ENCODE measurements at regions not wholly inside any gene's neighbourhood (a gene's known extent, or its start where the extent isn't known, plus 50 kb on each side); places are given as distances from the start of the nearest gene placed in this dataset.

DNA sequence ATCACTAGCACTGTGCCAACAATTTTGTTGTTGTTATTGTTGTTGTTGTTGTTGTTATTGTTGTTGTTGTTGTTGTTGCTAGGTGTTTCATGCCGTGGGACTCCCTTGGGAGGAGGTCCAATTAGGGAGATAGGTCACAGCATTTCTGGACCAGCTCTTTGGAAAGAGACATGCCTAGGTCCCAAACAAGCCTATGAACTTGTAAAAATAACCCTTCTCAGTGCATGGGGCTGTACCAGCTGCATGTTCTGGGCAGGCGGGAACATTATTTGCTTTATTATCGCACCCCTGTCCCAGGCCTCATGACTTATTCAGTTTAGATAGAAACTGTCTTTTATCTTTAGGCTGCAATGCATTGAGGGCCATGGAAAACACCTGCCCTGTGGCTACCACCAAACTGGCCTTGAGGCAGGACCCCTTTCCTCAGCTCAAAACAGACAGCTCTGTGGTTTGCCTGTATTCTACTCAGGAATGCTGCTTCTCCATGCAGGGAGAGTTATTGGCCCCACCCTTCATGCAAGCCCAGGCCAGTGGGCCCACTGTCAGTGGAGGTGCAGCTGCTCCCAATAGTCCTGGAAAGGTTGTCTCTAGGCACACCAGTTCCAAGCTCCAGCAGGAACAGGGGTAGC, 386.5 kb upstream of the BRINP3 start:
- no peak overlapping the region for H3K27ac ChIP-seq (replicated peaks; ENCODE audit: low read length)
- no peak overlapping the region for H4K91ac ChIP-seq (ENCODE audit: low read depth, low read length, poor library complexity)
- no peak overlapping the region for H3K4ac ChIP-seq (ENCODE audit: low read length)
- H2BK120ac ChIP-seq (ENCODE audit: low read depth, low read length) = no peak overlapping the region
- H2AFZ ChIP-seq (ENCODE audit: low read length) = no peak overlapping the region
- no peak overlapping the region for H3K4me2 ChIP-seq (ENCODE audit: insufficient read depth, low read length, poor library complexity, severe bottlenecking)
- no peak overlapping the region for H4K8ac ChIP-seq (ENCODE audit: low read depth, low read length)
- H3K27me3 ChIP-seq (ENCODE audit: control insufficient read depth in 3 of 3, insufficient read depth in 3 of 3, low read depth in 1 of 3, low read length in 3 of 3) = no peaks in the 10 kb centered on the region
- no peaks in the 10 kb centered on the region for H3K79me1 ChIP-seq (ENCODE audit: low read depth, low read length)
- H3K14ac ChIP-seq (ENCODE audit: low read length) = no peak overlapping the region
- H2BK12ac ChIP-seq (ENCODE audit: low read length) = no peak overlapping the region
- no CpG with 5 or more reads among the region's 3 CpGs for WGBS, 2 donors (ENCODE audit: extremely low coverage in 2 of 2, insufficient read length in 2 of 2, insufficient replicate concordance in 1 of 2)
- H3K4me1 ChIP-seq (ENCODE audit: control insufficient read depth in 2 of 2, insufficient read depth in 1 of 2, low read depth in 1 of 2, low read length in 2 of 2) = no peaks in the 10 kb centered on the region
- no peak overlapping the region for H2BK15ac ChIP-seq (ENCODE audit: low read length)
- no peak overlapping the region for H2AK5ac ChIP-seq (ENCODE audit: low read depth, low read length)
- H3K9me3 ChIP-seq (replicated peaks in 1 of 2; ENCODE audit: control insufficient read depth in 2 of 2, insufficient read depth in 1 of 2, low read depth in 1 of 2, low read length in 2 of 2) = no peaks in the 10 kb centered on the region
- H3K36me3 ChIP-seq (replicated peaks in 1 of 2; ENCODE audit: control insufficient read depth in 2 of 2, insufficient read depth in 2 of 2, low read length in 2 of 2) = no peaks in the 10 kb centered on the region
- no peak overlapping the region for H3K4me3 ChIP-seq (ENCODE audit: low read length in 2 of 2)
- H3K9ac ChIP-seq (ENCODE audit: low read depth, low read length, poor library complexity) = no peak overlapping the region
- H3K18ac ChIP-seq (ENCODE audit: low read length) = no peak overlapping the region
- DNase-seq (ENCODE audit: low spot score) = no peak
- no peak overlapping the region for H3K23ac ChIP-seq (ENCODE audit: low read depth, low read length, poor library complexity)
- H2BK5ac ChIP-seq (ENCODE audit: low read length) = no peak overlapping the region

- Histone ChIP-seq H2BK5ac (ENCODE audit: low read length) (no peak overlapping the region), H3K23ac (ENCODE audit: low read depth, low read length, poor library complexity) (no peak overlapping the region), H3K18ac (ENCODE audit: low read length) (no peak overlapping the region), H3K36me3 (replicated peaks in 1 of 2; ENCODE audit: control insufficient read depth in 2 of 2, insufficient read depth in 2 of 2, low read length in 2 of 2) (no peaks in the 10 kb centered on the region), H2BK12ac (ENCODE audit: low read length) (no peak overlapping the region), H3K27ac (replicated peaks; ENCODE audit: low read length) (no peak overlapping the region), H3K4me3 (ENCODE audit: low read length in 2 of 2) (no peak overlapping the region), H3K4me2 (ENCODE audit: insufficient read depth, low read length, poor library complexity, severe bottlenecking) (no peak overlapping the region), H3K4ac (ENCODE audit: low read length) (no peak overlapping the region), H3K9ac (ENCODE audit: low read depth, low read length, poor library complexity) (no peak overlapping the region), H4K8ac (ENCODE audit: low read depth, low read length) (no peak overlapping the region), H3K9me3 (replicated peaks in 1 of 2; ENCODE audit: control insufficient read depth in 2 of 2, insufficient read depth in 1 of 2, low read depth in 1 of 2, low read length in 2 of 2) (no peaks in the 10 kb centered on the region), H2BK15ac (ENCODE audit: low read length) (no peak overlapping the region), H3K4me1 (ENCODE audit: control insufficient read depth in 2 of 2, insufficient read depth in 1 of 2, low read depth in 1 of 2, low read length in 2 of 2) (no peaks in the 10 kb centered on the region), H3K27me3 (ENCODE audit: control insufficient read depth in 3 of 3, insufficient read depth in 3 of 3, low read depth in 1 of 3, low read length in 3 of 3) (no peaks in the 10 kb centered on the region), H3K79me1 (ENCODE audit: low read depth, low read length) (no peaks in the 10 kb centered on the region), H4K91ac (ENCODE audit: low read depth, low read length, poor library complexity) (no peak overlapping the region), H2AFZ (ENCODE audit: low read length) (no peak overlapping the region), H2BK120ac (ENCODE audit: low read depth, low read length) (no peak overlapping the region), H2AK5ac (ENCODE audit: low read depth, low read length) (no peak overlapping the region), H3K14ac (ENCODE audit: low read length) (no peak overlapping the region)
- no CpG with 5 or more reads among the region's 3 CpGs for WGBS, 2 donors (ENCODE audit: extremely low coverage in 2 of 2, insufficient read length in 2 of 2, insufficient replicate concordance in 1 of 2)
- DNase-seq (ENCODE audit: low spot score) = no peak
Observed at GRCh38 chr1:190880352-190880751, 402.7 kb upstream of the BRINP3 start.

GRCh38 chr1:190881064-190881463, 403.4 kb upstream of the BRINP3 start:
- Histone ChIP-seq H3K4me2 (ENCODE audit: insufficient read depth, low read length, poor library complexity, severe bottlenecking) (no peak overlapping the region), H3K23ac (ENCODE audit: low read depth, low read length, poor library complexity) (no peak overlapping the region), H3K4me3 (ENCODE audit: low read length in 2 of 2) (no peak overlapping the region), H3K27ac (replicated peaks; ENCODE audit: low read length) (no peak overlapping the region), H3K27me3 (ENCODE audit: control insufficient read depth in 3 of 3, insufficient read depth in 3 of 3, low read depth in 1 of 3, low read length in 3 of 3) (no peaks in the 10 kb centered on the region), H4K91ac (ENCODE audit: low read depth, low read length, poor library complexity) (no peak overlapping the region), H2BK12ac (ENCODE audit: low read length) (no peak overlapping the region), H4K8ac (ENCODE audit: low read depth, low read length) (no peak overlapping the region), H2BK120ac (ENCODE audit: low read depth, low read length) (no peak overlapping the region), H2AFZ (ENCODE audit: low read length) (no peak overlapping the region), H3K79me1 (ENCODE audit: low read depth, low read length) (no peaks in the 10 kb centered on the region), H2AK5ac (ENCODE audit: low read depth, low read length) (no peak overlapping the region), H3K18ac (ENCODE audit: low read length) (no peak overlapping the region), H2BK5ac (ENCODE audit: low read length) (no peak overlapping the region), H3K9ac (ENCODE audit: low read depth, low read length, poor library complexity) (no peak overlapping the region), H3K4ac (ENCODE audit: low read length) (no peak overlapping the region), H3K36me3 (replicated peaks in 1 of 2; ENCODE audit: control insufficient read depth in 2 of 2, insufficient read depth in 2 of 2, low read length in 2 of 2) (no peaks in the 10 kb centered on the region), H2BK15ac (ENCODE audit: low read length) (no peak overlapping the region), H3K14ac (ENCODE audit: low read length) (no peak overlapping the region), H3K9me3 (replicated peaks in 1 of 2; ENCODE audit: control insufficient read depth in 2 of 2, insufficient read depth in 1 of 2, low read depth in 1 of 2, low read length in 2 of 2) (no peaks in the 10 kb centered on the region), H3K4me1 (ENCODE audit: control insufficient read depth in 2 of 2, insufficient read depth in 1 of 2, low read depth in 1 of 2, low read length in 2 of 2) (no peaks in the 10 kb centered on the region)
- no CpG with 5 or more reads among the region's 3 CpGs for WGBS, 2 donors (ENCODE audit: extremely low coverage in 2 of 2, insufficient read length in 2 of 2, insufficient replicate concordance in 1 of 2)
- no peak for DNase-seq (ENCODE audit: low spot score)

DNA sequence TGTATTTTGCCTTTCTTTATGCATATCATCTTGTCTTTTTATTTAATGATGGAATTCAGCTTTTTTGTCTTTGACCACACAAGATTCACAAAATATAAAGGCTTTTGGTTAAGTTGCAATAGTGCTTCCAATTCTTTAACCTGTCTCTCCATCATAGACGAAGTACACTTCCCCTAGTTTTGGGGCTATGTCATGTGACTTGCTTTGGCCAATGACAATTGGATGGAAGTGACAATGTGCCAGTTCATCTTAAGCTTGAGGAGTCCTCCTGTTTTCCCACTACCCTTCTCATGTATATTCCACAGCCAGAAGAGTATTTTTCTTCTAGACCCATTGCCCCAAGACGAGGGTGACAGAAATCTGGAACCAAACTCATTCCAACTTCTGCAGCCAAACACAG, 419.6 kb upstream of the BRINP3 start:
- Histone ChIP-seq H3K36me3 (replicated peaks in 1 of 2; ENCODE audit: control insufficient read depth in 2 of 2, insufficient read depth in 2 of 2, low read length in 2 of 2) (no peaks in the 10 kb centered on the region), H3K4me1 (ENCODE audit: control insufficient read depth in 2 of 2, insufficient read depth in 1 of 2, low read depth in 1 of 2, low read length in 2 of 2) (no peaks in the 10 kb centered on the region), H2AK5ac (ENCODE audit: low read depth, low read length) (no peak overlapping the region), H3K14ac (ENCODE audit: low read length) (no peak overlapping the region), H4K91ac (ENCODE audit: low read depth, low read length, poor library complexity) (no peak overlapping the region), H2BK120ac (ENCODE audit: low read depth, low read length) (no peak overlapping the region), H3K4me3 (ENCODE audit: low read length in 2 of 2) (no peak overlapping the region), H3K79me1 (ENCODE audit: low read depth, low read length) (no peaks in the 10 kb centered on the region), H2BK15ac (ENCODE audit: low read length) (no peak overlapping the region), H3K9me3 (replicated peaks in 1 of 2; ENCODE audit: control insufficient read depth in 2 of 2, insufficient read depth in 1 of 2, low read depth in 1 of 2, low read length in 2 of 2) (no peaks in the 10 kb centered on the region), H3K27me3 (ENCODE audit: control insufficient read depth in 3 of 3, insufficient read depth in 3 of 3, low read depth in 1 of 3, low read length in 3 of 3) (no peaks in the 10 kb centered on the region), H3K18ac (ENCODE audit: low read length) (no peak overlapping the region), H2AFZ (ENCODE audit: low read length) (no peak overlapping the region), H3K4ac (ENCODE audit: low read length) (no peak overlapping the region), H2BK12ac (ENCODE audit: low read length) (no peak overlapping the region), H3K9ac (ENCODE audit: low read depth, low read length, poor library complexity) (no peak overlapping the region), H3K23ac (ENCODE audit: low read depth, low read length, poor library complexity) (no peak overlapping the region), H2BK5ac (ENCODE audit: low read length) (no peak overlapping the region), H3K27ac (replicated peaks; ENCODE audit: low read length) (no peak overlapping the region), H3K4me2 (ENCODE audit: insufficient read depth, low read length, poor library complexity, severe bottlenecking) (no peak overlapping the region), H4K8ac (ENCODE audit: low read depth, low read length) (no peak overlapping the region)
- no peak for DNase-seq (ENCODE audit: low spot score)
- WGBS, 2 donors (ENCODE audit: extremely low coverage in 2 of 2, insufficient read length in 2 of 2, insufficient replicate concordance in 1 of 2) = no CpG with 5 or more reads among the region's 2 CpGs

All from neuronal stem cell (in vitro differentiated cells).